GM23248 (cell line): ENCODE measurements at regions not wholly inside any gene's neighbourhood (a gene's known extent, or its start where the extent isn't known, plus 50 kb on each side); places are given as distances from the start of the nearest gene placed in this dataset.

Source experiments
- DNase-seq: peaks from one replicate; pipeline ENCODE4 v3.0.0-alpha.2; 2015
- H2AFZ ChIP-seq: fragments of 200-600 bp; sonication (generic); 2 replicates; pipeline ENCODE4 v1.6.1; 2016; ENCODE audit warnings: antibody characterized with exemption
- H3F3A ChIP-seq: fragments of 200-600 bp; sonication (generic); 2 replicates; pipeline ENCODE4 v1.6.1; 2016; ENCODE audit warnings: mild to moderate bottlenecking, antibody characterized with exemption, mixed run types; ENCODE audit not compliant: insufficient read depth
- H3K27ac ChIP-seq: fragments of 200-600 bp; sonication (generic); 2 replicates; pipeline ENCODE4 v1.5.1; 2016; ENCODE audit warnings: mild to moderate bottlenecking
- H3K27me3 ChIP-seq: fragments of 200-600 bp; sonication (generic); replicated peaks from 2 replicates; pipeline ENCODE4 v1.6.1; 2016; ENCODE audit warnings: mild to moderate bottlenecking; ENCODE audit not compliant: insufficient read depth
- H3K36me3 ChIP-seq: fragments of 200-600 bp; sonication (generic); 2 replicates; pipeline ENCODE4 v1.6.1; 2016; ENCODE audit warnings: low read depth, mild to moderate bottlenecking
- H3K4me1 ChIP-seq: fragments of 200-600 bp; sonication (generic); 2 replicates; pipeline ENCODE4 v1.6.1; 2016; ENCODE audit warnings: mild to moderate bottlenecking; ENCODE audit not compliant: insufficient read depth
- H3K4me2 ChIP-seq: fragments of 200-600 bp; sonication (generic); one replicate; pipeline ENCODE4 v1.6.1; 2016; ENCODE audit warnings: mild to moderate bottlenecking; ENCODE audit not compliant: unreplicated experiment
- H3K4me3 ChIP-seq: fragments of 200-600 bp; sonication (generic); 2 replicates; pipeline ENCODE4 v1.5.1; 2016; ENCODE audit warnings: mild to moderate bottlenecking
- H3K79me2 ChIP-seq: fragments of 200-600 bp; sonication (generic); 2 replicates; pipeline ENCODE4 v1.6.1; 2016; ENCODE audit warnings: mild to moderate bottlenecking; ENCODE audit not compliant: insufficient read depth
- H3K9ac ChIP-seq: fragments of 200-600 bp; sonication (generic); 2 replicates; pipeline ENCODE4 v1.6.1; 2016; ENCODE audit warnings: mild to moderate bottlenecking
- H3K9me2 ChIP-seq: fragments of 200-600 bp; sonication (generic); 2 replicates; pipeline ENCODE4 v1.6.1; 2016; ENCODE audit warnings: mixed run types, mild to moderate bottlenecking, moderate library complexity; ENCODE audit not compliant: insufficient read depth
- H3K9me3 ChIP-seq: fragments of 200-600 bp; sonication (generic); one replicate; pipeline ENCODE4 v1.6.1; 2017; ENCODE audit warnings: low read depth
- H4K20me1 ChIP-seq: fragments of 200-600 bp; sonication (generic); 2 replicates; pipeline ENCODE4 v1.6.0; 2016; ENCODE audit not compliant: insufficient read depth
- EZH2 ChIP-seq: fragments of 200-600 bp; sonication (generic); IDR thresholded peaks from 2 replicates; pipeline ENCODE4 v1.6.1; 2018; ENCODE audit warnings: antibody characterized with exemption, mild to moderate bottlenecking; ENCODE audit not compliant: insufficient read depth, poor library complexity, severe bottlenecking
- EZH2phosphoT487 ChIP-seq: fragments of 200-600 bp; sonication (generic); IDR thresholded peaks from 2 replicates; pipeline ENCODE4 v1.6.1; 2018; ENCODE audit warnings: antibody characterized with exemption, moderate library complexity, mild to moderate bottlenecking, low read depth; ENCODE audit not compliant: insufficient read depth
- WGBS, 2 experiments: methylation state at CpG; one replicate each; pipeline ENCODE4 v1.1.6; 2015 to 2017; ENCODE audit warnings: low lambda C conversion rate in 2 of 2, low coverage in 1 of 2; ENCODE audit errors: missing lambda C conversion rate in 2 of 2; 5-methylcytosine and 5-hydroxymethylcytosine counted together
- in situ Hi-C: fragments of 300-500 bp; cut with MboI; formaldehyde crosslinking; loops from 2 replicates; pipeline ENCODE4 v1.15.0; 2020

DNA sequence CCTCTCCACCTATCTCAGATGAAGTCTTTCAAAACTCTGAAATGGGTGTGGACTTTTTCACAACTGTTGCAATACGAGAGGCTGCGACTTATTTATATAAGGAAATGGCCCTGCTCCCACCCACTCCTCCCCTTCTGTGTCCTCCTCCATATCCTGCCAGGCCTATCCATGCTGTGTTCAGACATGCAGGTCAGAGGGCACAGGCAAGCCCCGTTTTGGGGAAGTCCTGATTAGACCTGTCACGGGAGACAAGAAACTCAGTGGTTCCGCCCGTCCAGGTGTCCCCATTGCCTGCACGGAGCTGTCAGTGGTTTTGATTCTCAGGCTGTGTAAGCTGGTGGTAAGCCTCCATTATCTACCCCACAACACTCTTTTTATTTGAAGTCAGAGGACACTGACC is 99.6 kb upstream of the MGAT5 start:
- WGBS, 2 experiments = 73 to 75% methylated on average over 7 of the region's 7 CpGs
- Histone ChIP-seq H3K9me2 (no peaks in the 10 kb centered on the region), H3K79me2 (0 out of 2 replicates have a peak, but pooled peaks cover 16% of the 10 kb centered on the region), H2AFZ (no peak overlapping the region), H3K4me2 (no peak overlapping the region), H3K4me1 (no peaks in the 10 kb centered on the region), H3F3A (no peaks in the 10 kb centered on the region), H3K4me3 (no peak overlapping the region), H4K20me1 (no peaks in the 10 kb centered on the region), H3K9me3 (no peaks in the 10 kb centered on the region), H3K36me3 (no peaks in the 10 kb centered on the region), H3K9ac (no peak overlapping the region), H3K27ac (no peak overlapping the region), H3K27me3 (no peaks in the 10 kb centered on the region)
- DNase-seq = no peak
- in situ Hi-C loops = no loop called here
- TF ChIP-seq EZH2phosphoT487 (no peak), EZH2 (no peak)

- peaks cover 25% of the 10 kb centered on the region; the same call in 1 of the 2 replicates for H3K79me2 ChIP-seq
- no peak overlapping the region for H3K9ac ChIP-seq
- 79 to 82% methylated on average over 4 of the region's 4 CpGs for WGBS, 2 experiments
- no peaks in the 10 kb centered on the region for H3K9me2 ChIP-seq
- TF ChIP-seq EZH2phosphoT487 (no peak), EZH2 (no peak)
- no peak overlapping the region for H3K4me2 ChIP-seq
- H3K4me3 ChIP-seq = no peak overlapping the region
- no peaks in the 10 kb centered on the region for H3K27me3 ChIP-seq
- no peak overlapping the region for H3K27ac ChIP-seq
- no peaks in the 10 kb centered on the region for H3K4me1 ChIP-seq
- no peak overlapping the region for H2AFZ ChIP-seq
- H3K9me3 ChIP-seq = no peaks in the 10 kb centered on the region
- no peaks in the 10 kb centered on the region for H3F3A ChIP-seq
- no peak for DNase-seq
- no peaks in the 10 kb centered on the region for H4K20me1 ChIP-seq
- in situ Hi-C loops = no loop called here
- H3K36me3 ChIP-seq = no peaks in the 10 kb centered on the region
These were observed 98.7 kb upstream of the MGAT5 start for GRCh38 chr2:134155134-134155533.

DNA sequence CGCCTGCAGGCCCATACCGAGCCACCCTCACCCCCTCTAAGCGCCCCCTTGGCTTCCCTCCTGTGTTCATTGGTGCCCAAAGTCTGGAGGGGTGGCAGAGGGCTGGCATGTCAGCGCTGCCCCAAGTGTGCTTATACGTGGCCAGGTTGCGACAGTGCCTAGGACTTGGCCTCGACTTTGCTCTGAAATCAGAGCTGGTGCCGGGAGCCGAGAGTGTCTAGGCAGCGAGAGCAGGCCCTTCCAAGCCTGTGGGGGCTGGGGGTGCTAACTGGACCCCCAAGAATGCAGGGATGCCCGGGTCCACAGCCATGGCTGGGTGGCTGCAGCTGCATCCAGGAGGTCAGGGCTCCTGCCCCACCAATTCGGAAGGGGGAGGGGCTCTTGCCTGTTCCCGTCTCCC is 95.6 kb upstream of the MGAT5 start:
- in situ Hi-C loops = no loop called here
- WGBS, 2 experiments = 96 to 97% methylated on average over 13 of the region's 13 CpGs
- peaks cover 41% of the 10 kb centered on the region; the same call in 1 of the 2 replicates for H3K79me2 ChIP-seq

GRCh38 chr2:134161170-134161547 is 92.7 kb upstream of the MGAT5 start:
- TF ChIP-seq EZH2phosphoT487 (no peak), EZH2 (no peak)
- no peaks in the 10 kb centered on the region for H4K20me1 ChIP-seq

More for the DNA sequence above, 95.6 kb upstream of the MGAT5 start:
- Histone ChIP-seq H3K27me3 (no peaks in the 10 kb centered on the region), H3K9me3 (no peaks in the 10 kb centered on the region), H3K4me2 (no peak overlapping the region), H3K36me3 (no peaks in the 10 kb centered on the region), H3K9me2 (no peaks in the 10 kb centered on the region), H3K4me1 (no peaks in the 10 kb centered on the region), H3K9ac (no peak overlapping the region), H3K27ac (no peak overlapping the region), H3K4me3 (no peak overlapping the region), H4K20me1 (no peaks in the 10 kb centered on the region), H2AFZ (no peak overlapping the region), H3F3A (no peaks in the 10 kb centered on the region)
- DNase-seq = no peak
- TF ChIP-seq EZH2 (no peak), EZH2phosphoT487 (no peak)

DNA sequence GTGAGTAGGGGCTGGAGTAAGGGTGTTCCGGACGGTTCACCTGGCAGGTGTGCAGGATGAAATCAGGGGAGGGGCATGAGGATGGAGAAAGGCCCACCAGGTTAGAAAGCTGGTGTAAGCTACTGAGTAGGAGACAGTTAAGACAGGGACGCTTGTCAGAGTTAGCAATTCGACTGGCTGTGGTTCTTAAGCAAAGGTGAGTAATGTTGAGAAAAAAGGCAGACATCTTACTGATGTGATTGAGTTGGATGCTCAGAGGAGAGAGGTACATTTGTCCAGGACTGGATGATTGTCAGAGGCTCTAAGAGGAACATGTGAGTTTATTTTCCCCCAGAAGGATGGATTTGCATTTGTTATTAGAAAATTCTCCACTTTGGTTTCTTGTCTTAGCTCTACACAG is 90.5 kb upstream of the MGAT5 start:
- no peak overlapping the region for H3K4me2 ChIP-seq
- H3K4me1 ChIP-seq = 0 out of 2 replicates have a peak, but pooled peaks cover 4% of the 10 kb centered on the region
- no peak overlapping the region for H3K4me3 ChIP-seq
- H3K9ac ChIP-seq = no peak overlapping the region
- no peaks in the 10 kb centered on the region for H3K36me3 ChIP-seq
- H2AFZ ChIP-seq = no peak overlapping the region
- TF ChIP-seq EZH2 (no peak), EZH2phosphoT487 (no peak)
- H3K9me3 ChIP-seq = no peaks in the 10 kb centered on the region
- in situ Hi-C loops = no loop called here
- H4K20me1 ChIP-seq = no peaks in the 10 kb centered on the region
- WGBS, 2 experiments = 98 to 100% methylated on average over 4 of the region's 4 CpGs
- peaks cover 44% of the 10 kb centered on the region for H3K79me2 ChIP-seq
- no peaks in the 10 kb centered on the region for H3K9me2 ChIP-seq
- H3K27me3 ChIP-seq = no peaks in the 10 kb centered on the region
- no peaks in the 10 kb centered on the region for H3F3A ChIP-seq
- no peak for DNase-seq
- no peak overlapping the region for H3K27ac ChIP-seq

More at GRCh38 chr2:134161170-134161547, 92.7 kb upstream of the MGAT5 start:
- no peaks in the 10 kb centered on the region for H3K4me1 ChIP-seq
- H3K9me3 ChIP-seq = no peaks in the 10 kb centered on the region
- H3K27me3 ChIP-seq = no peaks in the 10 kb centered on the region
- H3F3A ChIP-seq = no peaks in the 10 kb centered on the region
- no peak overlapping the region for H3K27ac ChIP-seq
- H3K36me3 ChIP-seq = no peaks in the 10 kb centered on the region
- H2AFZ ChIP-seq = no peak overlapping the region
- no peak overlapping the region for H3K4me3 ChIP-seq
- H3K4me2 ChIP-seq = no peak overlapping the region
- peaks cover 38% of the 10 kb centered on the region; the same call in 1 of the 2 replicates for H3K79me2 ChIP-seq
- H3K9ac ChIP-seq = no peak overlapping the region
- no peak for DNase-seq
- in situ Hi-C loops = no loop called here
- WGBS, 2 experiments = 55 to 57% methylated on average over 4 of the region's 4 CpGs
- no peaks in the 10 kb centered on the region for H3K9me2 ChIP-seq
